VCaP (cell line): ENCODE measurements at regions not wholly inside any gene's neighbourhood (a gene's known extent, or its start where the extent isn't known, plus 50 kb on each side); places are given as distances from the start of the nearest gene placed in this dataset.

Experiments used
- H3K27ac ChIP-seq: fragments of 450-650 bp; 2 replicates; pipeline ENCODE4 v1.5.1; 2017
- TF ChIP-seq, protein P1 (sequence below): fragments of 450-650 bp; conservative IDR thresholded peaks from 2 replicates; pipeline ENCODE4 v1.5.1; 2017; ENCODE audit warnings: mild to moderate bottlenecking, moderate library complexity

GRCh38 chr10:10211409-10211808 lies 806.3 kb upstream of the CELF2 start:
- TF ChIP-seq, protein P1, sequence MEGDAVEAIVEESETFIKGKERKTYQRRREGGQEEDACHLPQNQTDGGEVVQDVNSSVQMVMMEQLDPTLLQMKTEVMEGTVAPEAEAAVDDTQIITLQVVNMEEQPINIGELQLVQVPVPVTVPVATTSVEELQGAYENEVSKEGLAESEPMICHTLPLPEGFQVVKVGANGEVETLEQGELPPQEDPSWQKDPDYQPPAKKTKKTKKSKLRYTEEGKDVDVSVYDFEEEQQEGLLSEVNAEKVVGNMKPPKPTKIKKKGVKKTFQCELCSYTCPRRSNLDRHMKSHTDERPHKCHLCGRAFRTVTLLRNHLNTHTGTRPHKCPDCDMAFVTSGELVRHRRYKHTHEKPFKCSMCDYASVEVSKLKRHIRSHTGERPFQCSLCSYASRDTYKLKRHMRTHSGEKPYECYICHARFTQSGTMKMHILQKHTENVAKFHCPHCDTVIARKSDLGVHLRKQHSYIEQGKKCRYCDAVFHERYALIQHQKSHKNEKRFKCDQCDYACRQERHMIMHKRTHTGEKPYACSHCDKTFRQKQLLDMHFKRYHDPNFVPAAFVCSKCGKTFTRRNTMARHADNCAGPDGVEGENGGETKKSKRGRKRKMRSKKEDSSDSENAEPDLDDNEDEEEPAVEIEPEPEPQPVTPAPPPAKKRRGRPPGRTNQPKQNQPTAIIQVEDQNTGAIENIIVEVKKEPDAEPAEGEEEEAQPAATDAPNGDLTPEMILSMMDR: no peak
- no peak overlapping the region for H3K27ac ChIP-seq

DNA sequence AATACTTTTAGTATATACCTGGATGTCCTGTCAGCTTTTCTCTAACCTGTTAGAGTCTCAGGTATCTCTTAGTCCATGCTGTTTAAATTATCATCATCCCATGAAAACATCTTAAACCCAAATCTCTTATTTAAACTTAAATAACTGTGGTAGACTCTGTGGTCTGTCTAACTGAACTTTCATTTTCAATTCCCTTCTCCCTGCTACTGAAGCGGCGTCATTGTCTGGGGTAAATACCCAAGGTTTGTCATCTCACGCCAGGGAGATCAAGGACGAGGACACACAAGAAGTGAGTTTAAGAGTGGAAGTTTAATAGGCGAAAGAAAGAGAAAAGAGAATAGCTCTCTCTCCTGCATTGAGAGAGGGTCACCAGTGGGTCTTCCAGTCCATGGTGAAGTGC lies 804.4 kb upstream of the CELF2 start:
- TF ChIP-seq, protein P1: no peak
- H3K27ac ChIP-seq: no peak overlapping the region

DNA sequence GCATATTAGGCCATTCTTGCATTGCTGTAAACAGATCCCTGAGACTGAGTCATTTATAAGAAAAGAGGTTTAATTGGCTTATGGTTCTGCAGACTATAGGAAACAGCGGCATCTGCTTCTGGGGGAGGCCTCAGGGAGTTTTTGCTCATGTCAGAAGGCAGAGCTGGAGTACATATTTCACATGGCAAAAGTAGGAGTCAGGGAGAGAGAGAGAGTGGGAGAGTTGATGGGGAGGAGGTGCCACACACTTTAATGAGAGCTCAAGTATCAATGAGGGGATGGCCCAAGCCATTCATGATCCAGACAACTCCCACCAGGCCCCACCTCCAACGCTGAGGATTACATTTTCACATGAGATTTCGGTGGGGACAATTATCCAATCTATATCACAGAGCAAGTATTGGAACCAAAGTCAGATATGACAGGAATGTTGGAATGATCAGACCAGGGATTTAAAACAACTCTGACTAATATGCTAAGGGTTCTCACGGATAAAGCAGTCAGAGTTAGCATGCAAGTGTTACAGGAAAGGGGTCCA lies 795.3 kb upstream of the CELF2 start:
- TF ChIP-seq, protein P1: no peak
- no peak overlapping the region for H3K27ac ChIP-seq

DNA sequence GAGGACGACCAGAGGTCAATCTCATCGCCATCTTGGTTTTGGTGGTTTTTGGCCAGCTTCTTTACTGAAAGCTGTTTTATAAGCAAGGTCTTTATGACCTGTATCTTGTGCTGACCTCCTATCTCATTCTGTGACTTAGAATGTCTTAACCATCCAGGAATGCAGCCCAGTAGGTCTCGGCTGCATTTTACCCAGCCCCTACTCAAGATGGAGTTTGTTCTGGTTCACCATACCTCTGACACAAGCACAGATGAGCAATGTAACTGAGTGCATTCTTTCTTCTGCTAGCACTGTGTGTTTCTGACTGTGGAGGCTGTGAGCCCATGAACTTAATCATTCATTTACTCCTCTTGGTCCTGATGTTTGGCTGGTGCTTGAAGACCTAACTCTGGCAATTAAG lies 794.5 kb upstream of the CELF2 start:
- H3K27ac ChIP-seq: no peak overlapping the region
- TF ChIP-seq, protein P1: no peak

DNA sequence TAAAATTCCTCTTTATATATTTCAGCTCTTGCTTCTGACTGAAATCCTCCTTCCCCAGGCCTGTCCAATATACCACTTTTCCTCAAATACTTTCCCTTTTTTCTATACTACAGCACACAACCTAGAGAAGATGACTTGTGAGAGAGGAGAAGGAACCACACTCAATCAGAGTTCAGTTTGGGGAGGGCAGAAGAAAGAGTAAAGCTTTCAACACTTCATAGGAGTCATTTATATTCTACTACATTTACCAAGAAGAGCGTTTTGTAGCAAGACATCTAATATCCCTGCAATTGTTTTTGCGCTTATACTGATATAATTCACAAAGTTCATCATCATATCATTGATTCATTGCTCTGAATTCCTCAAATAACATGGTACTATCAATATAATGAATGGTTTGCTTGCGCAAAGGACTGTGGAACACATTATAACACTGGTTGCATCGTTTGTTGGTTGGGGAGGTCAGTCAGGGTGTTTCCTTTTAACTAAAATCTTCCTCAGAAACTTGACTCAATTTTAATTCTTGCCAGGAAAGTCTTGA lies 792.5 kb upstream of the CELF2 start:
- TF ChIP-seq, protein P1: no peak
- H3K27ac ChIP-seq: no peak overlapping the region

DNA sequence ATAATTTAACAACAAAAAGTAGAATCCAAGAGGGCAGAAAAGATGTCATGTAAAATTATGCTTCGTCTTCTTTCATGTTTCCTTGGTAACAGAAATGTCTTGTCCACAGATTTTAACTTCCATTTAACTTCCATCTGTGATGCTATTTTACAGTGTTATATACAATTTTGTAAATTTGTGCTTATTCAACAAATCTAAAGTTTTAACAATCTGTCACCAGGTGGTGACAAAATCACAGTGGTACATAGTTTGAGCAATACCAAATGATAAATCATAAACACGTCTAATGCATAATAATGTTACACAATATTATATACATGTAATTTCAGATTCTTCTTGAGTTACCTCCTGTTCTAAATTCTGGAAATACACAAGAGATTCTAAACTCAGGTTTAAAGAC lies 784.4 kb upstream of the CELF2 start:
- H3K27ac ChIP-seq: no peak overlapping the region
- TF ChIP-seq, protein P1: peak; percentile 31; the same call in 1 of the 2 replicates

DNA sequence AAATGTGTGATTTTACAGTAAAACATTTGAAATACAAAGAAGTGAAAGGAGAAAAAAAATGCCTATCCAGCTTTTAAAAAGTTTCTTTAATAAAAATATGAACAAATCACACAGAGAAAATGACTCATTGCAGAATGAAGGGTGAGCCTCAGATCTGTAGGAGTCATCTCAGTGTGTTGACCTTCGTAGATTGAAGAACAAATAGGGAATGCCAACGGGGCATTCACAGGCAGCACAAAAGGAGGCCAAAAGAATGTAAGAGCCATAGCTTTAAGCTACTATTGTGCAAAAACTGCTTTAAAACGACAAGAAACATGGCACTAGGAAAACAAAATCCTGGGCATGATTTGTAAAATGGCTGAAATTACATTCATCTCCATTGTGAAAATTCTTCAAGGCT lies 782.7 kb upstream of the CELF2 start:
- H3K27ac ChIP-seq: no peak overlapping the region
- TF ChIP-seq, protein P1: no peak
